ENCODE measurements at regions not wholly inside any gene's neighbourhood (a gene's known extent, or its start where the extent isn't known, plus 50 kb on each side); places are given as distances from the start of the nearest gene placed in this dataset.

DNA sequence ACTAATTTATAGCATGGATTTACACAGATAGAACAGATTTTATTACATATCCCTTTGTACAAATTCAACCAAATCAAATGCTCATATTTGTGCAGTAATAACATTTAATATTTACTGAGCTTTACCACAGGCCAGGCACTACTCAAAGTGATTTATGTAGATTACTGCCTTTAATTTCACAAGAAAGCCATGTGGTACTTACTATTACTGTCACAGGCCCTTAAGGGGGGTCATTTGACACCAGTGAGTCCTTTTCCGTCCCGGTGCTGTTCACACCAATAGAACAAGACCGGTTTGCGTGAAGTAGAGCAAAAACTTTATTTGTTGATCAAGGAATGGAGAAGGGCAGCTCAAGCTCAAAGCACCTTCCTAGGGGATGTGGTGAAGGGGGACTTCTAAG lies 308.5 kb upstream of the KCNN2 start (continued):
- TF ChIP-seq, protein P1, sequence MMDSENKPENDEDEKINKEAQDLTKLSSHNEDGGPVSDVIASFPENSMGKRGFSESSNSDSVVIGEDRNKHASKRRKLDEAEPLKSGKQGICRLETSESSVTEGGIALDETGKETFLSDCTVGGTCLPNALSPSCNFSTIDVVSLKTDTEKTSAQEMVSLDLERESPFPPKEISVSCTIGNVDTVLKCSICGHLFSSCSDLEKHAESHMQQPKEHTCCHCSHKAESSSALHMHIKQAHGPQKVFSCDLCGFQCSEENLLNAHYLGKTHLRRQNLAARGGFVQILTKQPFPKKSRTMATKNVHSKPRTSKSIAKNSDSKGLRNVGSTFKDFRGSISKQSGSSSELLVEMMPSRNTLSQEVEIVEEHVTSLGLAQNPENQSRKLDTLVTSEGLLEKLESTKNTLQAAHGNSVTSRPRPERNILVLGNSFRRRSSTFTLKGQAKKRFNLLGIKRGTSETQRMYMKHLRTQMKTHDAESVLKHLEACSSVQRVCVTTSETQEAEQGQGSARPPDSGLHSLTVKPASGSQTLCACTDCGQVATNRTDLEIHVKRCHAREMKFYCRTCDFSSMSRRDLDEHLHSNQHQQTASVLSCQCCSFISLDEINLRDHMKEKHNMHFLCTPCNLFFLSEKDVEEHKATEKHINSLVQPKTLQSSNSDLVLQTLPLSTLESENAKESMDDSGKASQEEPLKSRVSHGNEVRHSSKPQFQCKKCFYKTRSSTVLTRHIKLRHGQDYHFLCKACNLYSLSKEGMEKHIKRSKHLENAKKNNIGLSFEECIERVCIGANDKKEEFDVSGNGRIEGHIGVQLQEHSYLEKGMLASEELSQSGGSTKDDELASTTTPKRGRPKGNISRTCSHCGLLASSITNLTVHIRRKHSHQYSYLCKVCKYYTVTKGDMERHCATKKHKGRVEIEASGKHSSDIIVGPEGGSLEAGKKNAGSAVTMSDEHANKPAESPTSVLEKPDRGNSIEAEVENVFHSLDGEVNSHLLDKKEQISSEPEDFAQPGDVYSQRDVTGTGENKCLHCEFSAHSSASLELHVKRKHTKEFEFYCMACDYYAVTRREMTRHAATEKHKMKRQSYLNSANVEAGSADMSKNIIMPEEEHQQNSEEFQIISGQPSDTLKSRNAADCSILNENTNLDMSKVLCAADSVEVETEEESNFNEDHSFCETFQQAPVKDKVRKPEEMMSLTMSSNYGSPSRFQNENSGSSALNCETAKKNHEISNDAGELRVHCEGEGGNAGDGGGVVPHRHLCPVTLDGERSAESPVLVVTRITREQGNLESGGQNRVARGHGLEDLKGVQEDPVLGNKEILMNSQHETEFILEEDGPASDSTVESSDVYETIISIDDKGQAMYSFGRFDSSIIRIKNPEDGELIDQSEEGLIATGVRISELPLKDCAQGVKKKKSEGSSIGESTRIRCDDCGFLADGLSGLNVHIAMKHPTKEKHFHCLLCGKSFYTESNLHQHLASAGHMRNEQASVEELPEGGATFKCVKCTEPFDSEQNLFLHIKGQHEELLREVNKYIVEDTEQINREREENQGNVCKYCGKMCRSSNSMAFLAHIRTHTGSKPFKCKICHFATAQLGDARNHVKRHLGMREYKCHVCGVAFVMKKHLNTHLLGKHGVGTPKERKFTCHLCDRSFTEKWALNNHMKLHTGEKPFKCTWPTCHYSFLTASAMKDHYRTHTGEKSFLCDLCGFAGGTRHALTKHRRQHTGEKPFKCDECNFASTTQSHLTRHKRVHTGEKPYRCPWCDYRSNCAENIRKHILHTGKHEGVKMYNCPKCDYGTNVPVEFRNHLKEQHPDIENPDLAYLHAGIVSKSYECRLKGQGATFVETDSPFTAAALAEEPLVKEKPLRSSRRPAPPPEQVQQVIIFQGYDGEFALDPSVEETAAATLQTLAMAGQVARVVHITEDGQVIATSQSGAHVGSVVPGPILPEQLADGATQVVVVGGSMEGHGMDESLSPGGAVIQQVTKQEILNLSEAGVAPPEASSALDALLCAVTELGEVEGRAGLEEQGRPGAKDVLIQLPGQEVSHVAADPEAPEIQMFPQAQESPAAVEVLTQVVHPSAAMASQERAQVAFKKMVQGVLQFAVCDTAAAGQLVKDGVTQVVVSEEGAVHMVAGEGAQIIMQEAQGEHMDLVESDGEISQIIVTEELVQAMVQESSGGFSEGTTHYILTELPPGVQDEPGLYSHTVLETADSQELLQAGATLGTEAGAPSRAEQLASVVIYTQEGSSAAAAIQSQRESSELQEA (IDR thresholded peaks at IDR 0.05; ENCODE audit: low read depth): no peak
- TF ChIP-seq ZNF766 (CRISPR knock-in tag; conservative IDR thresholded peaks at IDR 0.05) (no peak), ZNF444 (CRISPR knock-in tag; IDR thresholded peaks at IDR 0.05) (no peak), ARNT (IDR thresholded peaks at IDR 0.05) (no peak), TOE1 (IDR thresholded peaks at IDR 0.05; ENCODE audit: borderline replicate concordance) (no peak), TOE1 (CRISPR knock-in tag; IDR thresholded peaks at IDR 0.05; ENCODE audit: borderline replicate concordance, low read depth) (no peak), ZBTB7A (IDR thresholded peaks at IDR 0.05; ENCODE audit: borderline replicate concordance, control insufficient read depth, low read depth, low read length) (no peak), SAP30 (IDR thresholded peaks at IDR 0.05; ENCODE audit: borderline replicate concordance, insufficient read depth, low read depth, low read length, poor library complexity, severe bottlenecking) (no peak), NCOA2 (IDR thresholded peaks at IDR 0.05; ENCODE audit: partially characterized antibody in 2 of 2) (no peak)
- TF ChIP-seq, protein P2, sequence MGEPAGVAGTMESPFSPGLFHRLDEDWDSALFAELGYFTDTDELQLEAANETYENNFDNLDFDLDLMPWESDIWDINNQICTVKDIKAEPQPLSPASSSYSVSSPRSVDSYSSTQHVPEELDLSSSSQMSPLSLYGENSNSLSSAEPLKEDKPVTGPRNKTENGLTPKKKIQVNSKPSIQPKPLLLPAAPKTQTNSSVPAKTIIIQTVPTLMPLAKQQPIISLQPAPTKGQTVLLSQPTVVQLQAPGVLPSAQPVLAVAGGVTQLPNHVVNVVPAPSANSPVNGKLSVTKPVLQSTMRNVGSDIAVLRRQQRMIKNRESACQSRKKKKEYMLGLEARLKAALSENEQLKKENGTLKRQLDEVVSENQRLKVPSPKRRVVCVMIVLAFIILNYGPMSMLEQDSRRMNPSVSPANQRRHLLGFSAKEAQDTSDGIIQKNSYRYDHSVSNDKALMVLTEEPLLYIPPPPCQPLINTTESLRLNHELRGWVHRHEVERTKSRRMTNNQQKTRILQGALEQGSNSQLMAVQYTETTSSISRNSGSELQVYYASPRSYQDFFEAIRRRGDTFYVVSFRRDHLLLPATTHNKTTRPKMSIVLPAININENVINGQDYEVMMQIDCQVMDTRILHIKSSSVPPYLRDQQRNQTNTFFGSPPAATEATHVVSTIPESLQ (CRISPR knock-in tag; IDR thresholded peaks at IDR 0.05): no peak
